Activated CD8-positive, alpha-beta memory T cell treated with anti-CD3 and anti-CD28 coated beads, Interleukin-2, amount 50 U/mL, for 48 hours (primary cell): ENCODE measurements at regions not wholly inside any gene's neighbourhood (a gene's known extent, or its start where the extent isn't known, plus 50 kb on each side); places are given as distances from the start of the nearest gene placed in this dataset.
"Not testable (repeated sequence)": the region's sequence is repeated elsewhere in the genome, so short reads cannot be mapped to it uniquely, and the experiment has no call there.

Experiments
- DNase-seq: peaks from one replicate; pipeline ENCODE4 v3.0.0-alpha.2; 2020

DNA sequence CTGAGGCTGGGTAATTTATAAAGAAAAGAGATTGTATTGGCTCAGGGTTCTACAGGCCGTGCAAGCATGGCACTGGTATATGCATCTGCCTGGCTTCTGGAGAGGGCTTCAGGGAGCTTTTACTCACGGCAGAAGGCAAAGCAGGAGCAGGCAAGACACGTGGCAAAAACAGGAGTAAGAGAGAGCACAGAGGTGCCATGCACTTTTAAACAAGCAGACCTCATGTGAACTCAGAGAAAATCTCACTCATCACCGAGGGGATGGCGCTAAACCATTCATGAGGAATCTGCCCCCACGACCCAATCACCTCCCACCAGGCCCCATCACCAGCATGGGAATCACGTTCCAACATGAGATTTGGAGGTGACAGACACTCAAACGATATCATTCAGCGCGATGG, 400.7 kb upstream of the RUNX1 start:
- DNase-seq, result no peak

- DNase-seq, result no peak
Observed at GRCh38 chr21:35448876-35449599, 399.9 kb upstream of the RUNX1 start.

GRCh38 chr21:35444391-35444790, 395.3 kb upstream of the RUNX1 start:
- no peak for DNase-seq

DNA sequence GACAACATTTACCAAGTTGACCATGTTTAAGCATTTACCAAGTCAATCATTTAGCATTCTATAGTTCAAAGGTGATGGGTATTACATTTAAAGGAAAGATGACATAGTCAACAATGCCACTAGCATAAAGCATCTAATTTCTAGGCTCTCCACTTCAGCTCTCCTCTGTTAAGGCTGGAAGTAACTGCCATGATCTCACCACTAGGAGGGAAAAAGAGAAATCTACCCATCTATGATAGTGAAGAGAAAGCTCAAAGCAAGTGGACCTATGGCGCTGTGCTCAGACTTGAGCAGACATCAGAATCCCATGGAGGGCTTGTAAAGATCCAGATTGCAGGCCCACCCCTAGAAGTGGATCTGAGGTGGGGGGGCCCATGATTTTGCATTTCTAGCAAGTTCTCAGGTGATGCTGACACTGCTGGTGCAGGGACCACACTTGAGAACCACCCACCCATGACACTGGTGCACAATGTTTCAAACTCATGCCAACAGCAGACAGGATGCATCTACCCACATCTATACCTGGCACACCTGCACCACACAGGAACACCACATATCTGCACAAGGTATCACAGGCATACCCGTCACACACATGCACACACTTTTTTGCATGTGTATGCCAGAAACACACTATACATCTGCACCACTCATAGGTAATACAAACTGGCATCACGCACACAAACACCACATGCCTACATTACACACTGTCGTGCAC, 392.9 kb upstream of the RUNX1 start:
- DNase-seq, result no peak

GRCh38 chr21:35438643-35439404, 389.7 kb upstream of the RUNX1 start:
- peak; percentile 52 for DNase-seq

- no peak for DNase-seq
Observed at GRCh38 chr21:35437941-35438340, 388.8 kb upstream of the RUNX1 start.

- no peak for DNase-seq
Observed at GRCh38 chr21:35436899-35437298, 387.8 kb upstream of the RUNX1 start.

GRCh38 chr21:35432601-35433000, 383.5 kb upstream of the RUNX1 start:
- DNase-seq, result not testable (repeated sequence)

DNA sequence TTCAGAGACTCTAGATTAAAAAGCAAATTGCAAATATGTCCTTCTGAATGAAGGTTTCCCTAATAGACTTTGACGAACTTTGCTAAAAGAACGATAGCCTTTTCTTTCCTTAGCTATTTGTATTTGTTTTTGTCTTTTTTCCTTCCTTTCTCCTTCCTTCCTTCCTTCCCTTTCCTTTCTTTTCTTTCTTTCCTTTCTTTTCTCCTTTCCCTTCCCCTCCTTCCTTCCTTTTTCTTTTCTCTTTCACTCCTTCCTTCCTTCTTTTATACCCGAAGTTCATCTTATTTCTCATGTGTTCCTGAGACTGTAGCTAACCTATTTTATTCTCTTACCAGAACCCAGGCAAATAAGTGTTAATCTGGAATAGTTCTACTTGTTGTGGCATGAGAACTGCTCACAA, 381.2 kb upstream of the RUNX1 start:
- no peak for DNase-seq

DNA sequence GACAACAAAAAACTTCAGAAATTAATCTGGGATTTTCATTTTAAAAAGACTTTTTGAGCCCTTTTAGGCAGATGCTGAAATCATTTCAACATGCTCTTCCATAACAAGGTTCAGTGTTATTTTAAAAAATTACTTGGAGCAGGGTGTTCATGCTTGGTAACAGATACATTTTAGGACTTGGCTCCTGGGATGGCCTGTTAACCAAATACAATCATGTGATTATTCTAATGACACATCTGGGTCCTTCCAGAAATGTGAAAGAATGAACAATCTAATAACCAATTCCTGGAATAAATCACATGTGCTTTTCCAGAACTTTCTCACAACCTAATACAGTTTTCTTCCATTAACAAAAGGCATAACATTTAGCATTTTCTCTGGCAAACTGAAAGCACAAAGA, 379.8 kb upstream of the RUNX1 start:
- DNase-seq, result no peak

GRCh38 chr21:35428489-35428888, 379.4 kb upstream of the RUNX1 start:
- DNase-seq, result no peak

DNA sequence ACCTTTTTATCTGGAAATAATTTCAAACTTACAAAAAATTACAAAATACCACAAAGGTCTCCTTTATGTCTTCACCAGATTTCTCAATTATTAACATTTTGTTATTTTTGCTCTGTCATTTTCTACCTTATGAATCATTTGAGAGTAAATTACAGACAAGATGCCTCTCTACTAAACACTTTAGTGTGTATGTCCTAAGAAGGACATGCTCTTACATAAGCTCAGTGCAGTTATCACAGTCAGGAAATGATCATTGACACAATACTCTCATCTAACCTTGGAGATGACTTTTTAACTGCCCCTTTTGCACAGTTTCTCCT, 378.9 kb upstream of the RUNX1 start:
- no peak for DNase-seq

DNA sequence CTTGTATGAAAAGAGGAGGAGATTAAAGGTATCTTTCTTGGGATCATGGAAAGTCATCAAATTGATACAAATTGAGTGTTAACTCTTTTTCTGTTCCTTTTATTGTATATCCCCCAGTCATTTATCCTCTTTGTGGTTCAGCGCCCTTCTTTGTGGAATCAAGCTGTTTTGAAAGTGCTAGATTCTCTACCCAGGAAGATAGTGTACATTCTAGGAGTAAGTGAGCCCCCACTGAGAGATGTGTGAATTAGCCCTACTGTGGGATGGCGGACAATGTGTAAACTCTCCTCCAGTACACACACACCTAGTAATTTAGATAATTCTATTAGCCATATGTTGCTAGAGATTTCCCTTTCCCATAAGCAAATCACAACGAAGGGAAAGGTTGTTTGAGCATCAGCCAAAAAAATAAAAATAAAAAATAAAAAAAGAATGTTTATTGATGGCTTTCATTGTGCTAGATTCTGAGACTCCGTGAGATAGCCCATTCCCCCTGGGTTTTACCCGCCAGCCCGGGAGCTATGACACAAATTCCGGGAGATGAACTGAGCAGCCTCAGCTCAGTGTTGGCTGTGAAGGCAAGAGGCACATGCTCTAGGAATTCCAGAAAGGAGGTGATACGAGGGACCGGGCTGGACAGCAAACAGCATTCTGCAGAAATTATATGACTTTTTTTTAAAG, 378.4 kb upstream of the RUNX1 start:
- DNase-seq, result no peak

DNA sequence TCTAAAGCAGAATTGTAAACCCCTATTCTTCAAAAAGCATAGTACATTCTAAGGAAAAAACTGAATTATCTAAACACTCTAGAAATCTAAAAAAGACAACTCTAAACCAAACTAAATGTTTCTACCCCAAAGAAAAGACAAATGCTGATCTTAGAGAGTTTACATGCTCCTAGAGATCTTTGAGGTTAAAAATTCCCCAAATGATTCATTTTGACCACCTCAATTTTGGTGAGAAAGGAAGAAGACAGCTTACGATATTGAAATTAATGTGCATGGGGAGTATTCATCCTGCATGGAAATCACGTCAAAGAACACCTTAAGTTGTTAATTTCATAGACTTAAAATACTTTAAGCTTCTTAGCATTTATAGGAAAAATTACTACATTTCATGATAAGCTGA, 377.8 kb upstream of the RUNX1 start:
- DNase-seq, result no peak

- no peak for DNase-seq
Observed at GRCh38 chr21:35426469-35426868, 377.4 kb upstream of the RUNX1 start.

DNA sequence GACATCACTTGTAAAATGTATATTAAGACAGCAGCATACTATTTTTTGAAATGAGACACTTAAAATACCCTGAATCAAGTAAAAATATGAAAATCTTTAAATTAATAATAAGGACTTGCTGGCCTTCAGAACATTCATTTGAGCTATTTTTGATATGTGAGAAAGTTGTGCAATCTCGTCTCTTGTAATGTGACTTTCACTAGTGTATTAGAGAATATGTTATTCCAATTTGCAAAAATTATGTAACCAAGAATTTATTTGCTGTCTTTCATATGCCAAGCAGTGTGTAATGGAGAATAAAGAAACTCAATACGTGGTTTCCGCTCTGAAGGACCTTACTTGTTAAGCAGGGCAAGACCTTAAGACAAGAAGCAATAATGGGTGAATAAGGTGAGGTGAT, 375.0 kb upstream of the RUNX1 start:
- DNase-seq, result no peak

DNA sequence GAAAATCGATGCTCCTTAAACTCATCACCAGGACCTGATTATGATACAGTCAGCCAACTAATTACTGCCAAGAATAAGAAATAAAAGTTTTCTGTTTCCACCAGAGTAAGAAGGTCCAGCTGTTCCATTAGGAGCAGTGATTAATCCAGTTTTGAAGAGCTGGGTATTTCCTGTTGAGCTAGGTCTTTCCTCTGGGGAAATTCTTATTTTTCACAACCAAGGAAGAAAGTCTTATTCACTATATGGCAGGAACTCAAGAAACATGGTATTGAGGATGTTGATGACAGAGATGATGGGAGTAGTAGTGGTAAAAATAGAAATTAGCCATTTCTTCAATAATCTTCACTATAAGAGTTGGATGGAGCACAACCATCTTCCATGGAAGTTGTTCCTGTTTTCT, 374.6 kb upstream of the RUNX1 start:
- no peak for DNase-seq

DNA sequence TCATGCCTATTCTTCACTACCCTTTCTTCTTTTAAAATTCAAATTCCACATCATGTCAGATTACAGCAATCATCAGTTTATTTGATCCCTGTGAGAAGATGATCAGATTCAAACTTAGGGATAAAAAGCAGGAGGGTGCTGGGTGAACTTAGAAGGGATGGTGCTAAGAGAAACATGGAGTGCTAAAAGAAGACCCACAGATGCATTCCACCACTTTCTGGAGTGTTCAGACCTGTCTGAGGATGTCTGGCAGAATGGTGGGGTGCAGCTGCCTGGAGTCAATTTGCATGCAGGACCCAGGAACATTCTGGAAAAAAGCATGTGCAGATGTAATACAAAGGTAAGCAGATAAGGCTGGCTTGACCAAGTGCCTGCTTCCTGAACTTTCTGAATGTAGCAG, 372.9 kb upstream of the RUNX1 start:
- no peak for DNase-seq

GRCh38 chr21:35421221-35421620, 372.1 kb upstream of the RUNX1 start:
- DNase-seq, result no peak

DNA sequence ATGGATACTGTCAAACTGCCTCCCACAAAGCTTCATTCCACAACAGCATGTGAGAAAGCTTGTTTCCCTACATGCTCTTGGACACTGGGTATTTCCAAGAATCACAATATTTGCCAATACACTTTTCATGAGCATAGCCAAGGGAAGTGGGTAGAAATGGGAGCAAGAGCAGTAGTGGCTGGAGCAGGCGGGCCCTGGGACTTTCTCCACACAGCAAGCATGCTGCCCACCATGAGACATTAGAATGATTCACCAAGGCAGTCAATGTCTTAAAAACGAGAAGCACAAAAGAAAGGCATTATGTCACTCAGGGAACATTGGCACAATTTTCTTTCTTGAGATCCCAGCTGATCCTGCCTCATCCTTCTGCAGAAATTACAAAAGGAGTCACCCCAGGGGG, 371.6 kb upstream of the RUNX1 start:
- DNase-seq, result no peak

- DNase-seq, result no peak
Observed at GRCh38 chr21:35417762-35418161, 368.7 kb upstream of the RUNX1 start.

- no peak for DNase-seq
Observed at GRCh38 chr21:35416866-35417489, 367.9 kb upstream of the RUNX1 start.

DNA sequence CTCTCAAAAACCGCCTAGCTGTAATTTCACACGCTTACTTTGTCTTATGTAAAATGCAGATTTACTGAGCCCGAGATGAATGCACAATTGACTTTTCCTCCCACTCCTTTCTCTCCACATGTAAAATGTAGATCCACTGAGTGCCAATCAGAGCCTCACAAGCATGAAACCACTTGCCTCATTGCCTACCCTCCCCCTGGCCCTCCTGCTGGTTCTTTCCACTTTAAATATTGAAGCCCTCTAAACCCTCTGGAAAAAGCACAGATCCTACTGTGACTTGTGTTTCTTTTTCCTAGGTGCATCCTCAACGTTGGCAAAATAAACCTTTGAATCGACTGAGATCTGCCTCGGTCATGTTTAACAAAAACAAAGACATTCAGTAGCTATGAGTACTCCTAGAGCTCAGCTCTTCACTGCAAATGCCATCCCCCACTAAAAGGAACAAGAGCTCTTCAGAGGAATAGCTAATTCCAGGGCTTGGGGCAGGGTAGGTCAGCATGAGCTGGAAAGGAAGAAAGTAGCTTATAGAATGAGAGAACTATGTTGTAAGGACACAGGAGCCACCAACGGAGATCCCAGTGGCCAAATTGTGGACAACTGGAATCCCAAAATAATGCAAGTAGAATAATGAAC, 365.5 kb upstream of the RUNX1 start:
- DNase-seq, result no peak
